Hepatocyte (in vitro differentiated cells): ENCODE measurements at regions not wholly inside any gene's neighbourhood (a gene's known extent, or its start where the extent isn't known, plus 50 kb on each side); places are given as distances from the start of the nearest gene placed in this dataset.

Experiments used
- CTCF ChIP-seq: fragments of 200-600 bp; sonication (generic); IDR thresholded peaks from 2 replicates; pipeline ENCODE4 v1.5.1; 2016; ENCODE audit warnings: antibody characterized with exemption, mild to moderate bottlenecking; ENCODE audit not compliant: poor library complexity
- EZH2 ChIP-seq: fragments of 200-600 bp; sonication (generic); IDR thresholded peaks from 2 replicates; pipeline ENCODE4 v1.6.1; 2016; ENCODE audit warnings: antibody characterized with exemption, mild to moderate bottlenecking, borderline replicate concordance
- EZH2phosphoT487 ChIP-seq: fragments of 200-600 bp; sonication (generic); IDR thresholded peaks from one replicate; pipeline ENCODE4 v1.6.1; 2018; ENCODE audit warnings: antibody characterized with exemption, mild to moderate bottlenecking, low read depth, moderate library complexity; ENCODE audit not compliant: unreplicated experiment, severe bottlenecking

GRCh38 chr14:76313303-76313702 is 62.6 kb upstream of the ESRRB start:
- TF ChIP-seq CTCF = no peak
- no peak for TF ChIP-seq EZH2phosphoT487
- no peak for TF ChIP-seq EZH2
